GM18502 (cell line): ENCODE measurements at regions not wholly inside any gene's neighbourhood (a gene's known extent, or its start where the extent isn't known, plus 50 kb on each side); places are given as distances from the start of the nearest gene placed in this dataset.

Source experiments
- ATAC-seq: cut with Tn5 transposase; IDR thresholded peaks from one replicate; pipeline ENCODE4 v1.9.1; 2021; ENCODE audit warnings: mild to moderate bottlenecking; ENCODE audit not compliant: unreplicated experiment, poor library complexity

GRCh38 chr1:214198571-214198970 lies 82.4 kb upstream of the SMYD2 start:
- ATAC-seq, result no peak

GRCh38 chr1:214199585-214199984 lies 81.4 kb upstream of the SMYD2 start:
- no peak for ATAC-seq

GRCh38 chr1:214202992-214203391 lies 78.0 kb upstream of the SMYD2 start:
- no peak for ATAC-seq

- no peak for ATAC-seq
Observed at GRCh38 chr1:214205053-214205452, 75.9 kb upstream of the SMYD2 start.

GRCh38 chr1:214208460-214208859 lies 72.5 kb upstream of the SMYD2 start:
- ATAC-seq, result no peak

GRCh38 chr1:214209260-214209808 lies 71.6 kb upstream of the SMYD2 start:
- ATAC-seq, result no peak

GRCh38 chr1:214213136-214213535 lies 67.8 kb upstream of the SMYD2 start:
- no peak for ATAC-seq

GRCh38 chr1:214214851-214215250 lies 66.1 kb upstream of the SMYD2 start:
- ATAC-seq, result no peak

- no peak for ATAC-seq
Observed at GRCh38 chr1:214215583-214215982, 65.4 kb upstream of the SMYD2 start.

- no peak for ATAC-seq
Observed at GRCh38 chr1:214216021-214216420, 64.9 kb upstream of the SMYD2 start.

- no peak for ATAC-seq
Observed at GRCh38 chr1:214216779-214217178, 64.2 kb upstream of the SMYD2 start.

GRCh38 chr1:214219902-214220301 lies 61.1 kb upstream of the SMYD2 start:
- no peak for ATAC-seq

GRCh38 chr1:214220891-214221290 lies 60.1 kb upstream of the SMYD2 start:
- no peak for ATAC-seq

- no peak for ATAC-seq
Observed at GRCh38 chr1:214224611-214225354, 56.2 kb upstream of the SMYD2 start.

GRCh38 chr1:214228976-214229375 lies 52.0 kb upstream of the SMYD2 start:
- no peak for ATAC-seq

- no peak for ATAC-seq
Observed at GRCh38 chr1:214229736-214230135, 51.2 kb upstream of the SMYD2 start.
